T-helper 17 cell (primary cell): ENCODE measurements at regions not wholly inside any gene's neighbourhood (a gene's known extent, or its start where the extent isn't known, plus 50 kb on each side); places are given as distances from the start of the nearest gene placed in this dataset.
A peak's percentile ranks its signal among the peaks of the same experiment; 100 is the strongest.

Experiments used
- ATAC-seq: fragments of 150-1000 bp; cut with Tn5 transposase; 2 replicates; pipeline ENCODE4 v1.10.0; 2021; ENCODE audit warnings: mild to moderate bottlenecking, moderate library complexity
- DNase-seq, 3 donors: peaks; one replicate each; pipeline versions ENCODE4 v3.0.0 to v3.0.0-alpha.2; 2020 to 2021
- H3K9me3 ChIP-seq: one replicate; pipeline ENCODE4 v1.7.0; 2013; ENCODE audit warnings: low read length, mild to moderate bottlenecking; ENCODE audit not compliant: control insufficient read depth, poor library complexity, severe bottlenecking
- H3K27ac Mint-ChIP-seq: one replicate; pipeline ENCODE4 v1.8.0; 2022; ENCODE audit warnings: mild to moderate bottlenecking, moderate library complexity, mixed read lengths
- H3K27me3 Mint-ChIP-seq: one replicate; pipeline ENCODE4 v1.8.0; 2022; ENCODE audit warnings: mixed read lengths
- H3K36me3 Mint-ChIP-seq: one replicate; pipeline ENCODE4 v1.8.0; 2022; ENCODE audit warnings: low read depth, mixed read lengths
- H3K4me1 Mint-ChIP-seq: one replicate; pipeline ENCODE4 v1.8.0; 2022; ENCODE audit warnings: mild to moderate bottlenecking, mixed read lengths
- H3K4me3 Mint-ChIP-seq: one replicate; pipeline ENCODE4 v1.8.0; 2022; ENCODE audit warnings: mild to moderate bottlenecking, moderate library complexity, mixed read lengths

DNA sequence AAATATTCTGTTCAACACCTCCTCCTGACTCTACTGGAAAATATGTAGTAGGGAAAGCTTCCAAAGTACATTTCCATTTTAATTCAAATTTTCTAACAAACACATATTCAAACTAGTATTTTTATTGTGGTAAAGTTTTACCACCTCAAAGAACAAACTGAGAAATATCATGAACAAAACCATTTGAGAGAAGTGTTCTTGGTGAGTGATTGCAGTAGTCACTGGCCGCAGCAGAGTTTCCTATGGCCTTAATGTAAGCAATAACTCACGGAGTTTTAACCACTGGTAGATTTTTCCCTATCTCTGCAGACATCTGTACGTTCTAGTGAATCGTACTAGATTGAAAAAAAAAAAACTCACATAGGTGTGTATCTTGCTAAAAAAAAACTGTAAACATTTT, 487.0 kb upstream of the FZD8 start:
- Mint-ChIP-seq H3K27ac (no peak overlapping the region), H3K4me1 (no peaks in the 10 kb centered on the region), H3K27me3 (no peaks in the 10 kb centered on the region), H3K36me3 (no peaks in the 10 kb centered on the region), H3K4me3 (no peak overlapping the region)
- H3K9me3 ChIP-seq = no peaks in the 10 kb centered on the region
- ATAC-seq (no peak), DNase-seq (no peak)

- no peaks in the 10 kb centered on the region for H3K4me1 Mint-ChIP-seq
- no peak for ATAC-seq
- H3K27ac Mint-ChIP-seq = no peak overlapping the region
- no peak overlapping the region for H3K4me3 Mint-ChIP-seq
- H3K36me3 Mint-ChIP-seq = no peaks in the 10 kb centered on the region
- DNase-seq = no peak
- H3K9me3 ChIP-seq = no peaks in the 10 kb centered on the region
- H3K27me3 Mint-ChIP-seq = no peaks in the 10 kb centered on the region
Observed at GRCh38 chr10:36126076-36126475, 484.0 kb upstream of the FZD8 start.

- H3K4me3 Mint-ChIP-seq = no peak overlapping the region
- DNase-seq (no peak), ATAC-seq (no peak)
- no peak overlapping the region for H3K27ac Mint-ChIP-seq
- no peaks in the 10 kb centered on the region for H3K36me3 Mint-ChIP-seq
- H3K9me3 ChIP-seq = no peaks in the 10 kb centered on the region
- H3K27me3 Mint-ChIP-seq = no peaks in the 10 kb centered on the region
- H3K4me1 Mint-ChIP-seq = no peaks in the 10 kb centered on the region
Observed at GRCh38 chr10:36119455-36119854, 477.4 kb upstream of the FZD8 start.

DNA sequence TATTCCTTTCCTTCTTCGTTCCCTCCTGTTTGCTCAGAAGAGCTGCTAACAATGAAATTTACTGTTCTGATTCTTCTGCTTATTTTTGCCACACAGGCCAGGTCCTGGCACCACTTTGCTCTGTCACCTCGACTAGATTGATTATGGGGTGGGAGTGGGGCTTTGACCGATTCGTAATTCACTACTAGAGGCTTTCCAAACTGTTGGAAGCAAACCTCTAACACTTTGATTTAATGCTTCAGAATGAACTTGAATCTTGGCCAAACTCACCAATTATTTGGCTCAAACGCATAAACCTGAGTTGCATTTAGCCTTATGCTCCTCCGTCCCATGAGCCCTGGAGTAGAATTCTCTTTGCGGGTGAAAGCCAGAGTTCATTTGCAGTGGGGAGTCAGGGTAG, 476.2 kb upstream of the FZD8 start:
- H3K4me1 Mint-ChIP-seq = no peaks in the 10 kb centered on the region
- H3K27me3 Mint-ChIP-seq = no peaks in the 10 kb centered on the region
- no peak for ATAC-seq
- H3K27ac Mint-ChIP-seq = no peak overlapping the region
- DNase-seq = no peak
- no peaks in the 10 kb centered on the region for H3K36me3 Mint-ChIP-seq
- no peak overlapping the region for H3K4me3 Mint-ChIP-seq
- no peaks in the 10 kb centered on the region for H3K9me3 ChIP-seq

DNA sequence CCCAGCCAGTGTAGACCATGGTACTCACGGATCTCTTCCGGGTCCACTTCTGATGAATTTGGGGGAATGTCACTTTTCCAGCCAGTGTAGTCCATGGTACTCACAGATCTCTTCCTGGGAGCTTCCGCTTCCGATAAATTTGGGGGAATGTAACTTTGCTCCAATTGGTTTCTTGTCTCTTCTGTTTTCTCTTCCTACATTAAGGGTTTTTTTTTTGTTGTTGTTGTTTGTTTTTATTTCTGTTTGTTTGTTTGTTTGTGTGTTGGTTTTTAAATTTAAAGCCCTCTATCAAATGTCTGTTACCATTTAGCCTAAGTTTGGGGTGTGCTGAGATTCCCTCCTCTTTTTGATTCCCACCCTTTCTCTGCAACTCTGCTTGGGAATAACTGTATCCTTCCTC, 475.8 kb upstream of the FZD8 start:
- H3K9me3 ChIP-seq = no peaks in the 10 kb centered on the region
- no peak for DNase-seq
- H3K4me1 Mint-ChIP-seq = no peaks in the 10 kb centered on the region
- H3K27me3 Mint-ChIP-seq = no peaks in the 10 kb centered on the region
- H3K27ac Mint-ChIP-seq = no peak overlapping the region
- no peak overlapping the region for H3K4me3 Mint-ChIP-seq
- no peaks in the 10 kb centered on the region for H3K36me3 Mint-ChIP-seq
- no peak for ATAC-seq

DNA sequence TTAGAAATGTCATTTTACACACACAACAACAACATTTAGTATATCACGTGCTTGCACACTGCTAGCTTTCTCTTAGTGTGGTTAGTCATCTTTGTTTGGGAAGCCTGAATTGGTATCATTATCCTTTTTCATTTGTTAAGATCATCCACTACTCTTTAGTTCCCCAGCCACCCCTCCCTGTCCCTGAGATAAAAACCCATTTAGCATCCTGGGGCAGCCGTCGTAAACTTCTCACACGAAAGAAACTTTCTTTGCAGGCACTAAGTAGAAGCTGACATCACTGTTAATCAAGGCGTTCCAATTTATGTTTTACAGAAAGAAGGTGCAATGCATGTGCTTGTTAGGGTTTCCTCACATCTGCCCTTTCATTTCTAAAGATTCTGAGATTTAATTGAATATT, 475.1 kb upstream of the FZD8 start:
- H3K27ac Mint-ChIP-seq = no peak overlapping the region

DNA sequence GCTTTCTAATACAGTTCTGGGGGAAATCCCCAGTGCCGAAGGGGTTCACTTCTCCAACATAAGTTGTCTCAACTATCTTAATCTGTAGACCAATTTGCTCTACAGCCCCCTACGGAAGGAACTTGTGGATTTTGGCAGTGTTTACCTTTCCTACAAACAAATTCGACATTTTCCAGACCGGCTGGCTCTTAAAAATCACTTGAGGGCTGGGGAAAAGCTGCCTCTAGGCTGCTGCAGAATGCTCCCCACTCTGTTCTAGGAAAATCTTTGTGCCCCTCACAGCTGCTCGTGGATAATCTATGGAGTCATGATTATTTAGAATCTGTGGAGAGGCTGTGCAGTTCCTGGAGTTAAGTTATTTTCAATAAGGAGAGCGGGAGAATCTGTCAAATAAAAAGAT, 474.6 kb upstream of the FZD8 start:
- Mint-ChIP-seq H3K4me3 (no peak overlapping the region), H3K27ac (no peak overlapping the region), H3K36me3 (no peaks in the 10 kb centered on the region), H3K27me3 (no peaks in the 10 kb centered on the region), H3K4me1 (no peaks in the 10 kb centered on the region)
- H3K9me3 ChIP-seq = no peaks in the 10 kb centered on the region
- ATAC-seq (no peak), DNase-seq (no peak)

More for the DNA sequence above, 475.1 kb upstream of the FZD8 start:
- ATAC-seq = no peak
- no peak for DNase-seq
- no peaks in the 10 kb centered on the region for H3K9me3 ChIP-seq
- H3K4me3 Mint-ChIP-seq = no peak overlapping the region
- H3K4me1 Mint-ChIP-seq = no peaks in the 10 kb centered on the region
- no peaks in the 10 kb centered on the region for H3K36me3 Mint-ChIP-seq
- H3K27me3 Mint-ChIP-seq = no peaks in the 10 kb centered on the region

DNA sequence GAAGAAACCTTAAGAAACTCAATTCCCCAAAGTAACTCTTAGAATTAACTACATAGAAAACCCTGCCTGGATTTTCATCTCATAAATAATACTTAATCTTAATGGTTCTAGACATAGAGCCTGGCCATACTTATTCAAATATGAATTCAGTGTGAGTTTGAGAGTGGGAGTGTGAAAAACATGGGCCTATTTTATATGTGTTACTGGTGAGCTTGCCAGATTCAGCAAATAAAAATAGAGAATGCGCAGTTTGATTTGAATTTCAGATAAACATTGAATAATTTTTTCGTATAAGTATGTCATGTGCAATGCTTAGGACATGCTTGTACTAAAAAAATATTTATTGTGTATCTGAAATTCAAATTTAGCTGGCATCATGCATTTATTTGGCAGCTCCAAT, 473.9 kb upstream of the FZD8 start:
- H3K9me3 ChIP-seq = no peaks in the 10 kb centered on the region
- Mint-ChIP-seq H3K4me3 (no peak overlapping the region), H3K27me3 (no peaks in the 10 kb centered on the region), H3K36me3 (no peaks in the 10 kb centered on the region), H3K27ac (no peak overlapping the region), H3K4me1 (no peaks in the 10 kb centered on the region)
- ATAC-seq (no peak), DNase-seq (no peak)

DNA sequence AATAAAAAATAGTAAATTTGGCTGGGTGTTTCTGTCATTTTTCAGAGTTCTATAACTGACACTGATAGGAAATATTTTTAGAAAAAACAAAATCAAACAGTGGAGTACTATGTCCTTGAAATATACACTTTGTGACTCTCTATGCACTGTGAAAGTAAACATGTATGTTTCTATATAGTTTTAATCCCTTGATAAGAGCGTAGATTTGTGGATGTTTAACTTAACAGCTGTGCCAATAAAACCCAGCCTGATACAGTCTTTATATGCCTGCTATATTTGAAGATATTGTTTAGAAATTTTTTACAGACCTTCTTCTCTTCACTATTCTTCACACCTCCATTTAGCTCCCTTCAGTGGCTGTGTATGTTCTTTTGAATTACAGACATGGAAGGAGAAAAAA, 473.3 kb upstream of the FZD8 start:
- Mint-ChIP-seq H3K4me3 (no peak overlapping the region), H3K4me1 (no peaks in the 10 kb centered on the region), H3K27ac (no peak overlapping the region), H3K27me3 (no peaks in the 10 kb centered on the region), H3K36me3 (no peaks in the 10 kb centered on the region)
- ATAC-seq = no peak
- no peaks in the 10 kb centered on the region for H3K9me3 ChIP-seq
- DNase-seq = no peak

DNA sequence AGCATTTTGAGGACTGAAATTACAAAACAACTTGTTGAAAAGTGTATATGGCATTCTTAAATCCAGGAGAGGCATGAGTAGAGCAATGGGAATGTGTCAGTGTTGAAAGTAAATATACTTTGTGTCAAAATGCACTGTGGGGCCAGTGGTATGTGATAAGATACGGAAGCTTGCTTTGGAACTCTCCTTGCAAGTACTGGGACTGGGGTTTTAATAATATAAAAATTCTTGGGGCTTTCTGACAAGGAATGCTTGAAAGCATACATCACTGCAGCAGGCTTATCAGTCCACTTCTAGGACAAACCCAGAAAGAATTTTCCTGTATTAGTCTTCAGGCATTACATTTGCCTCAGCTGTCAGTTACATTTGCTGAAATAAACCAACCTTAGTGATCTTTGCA, 472.8 kb upstream of the FZD8 start:
- Mint-ChIP-seq H3K36me3 (no peaks in the 10 kb centered on the region), H3K27me3 (no peaks in the 10 kb centered on the region), H3K4me1 (no peaks in the 10 kb centered on the region), H3K4me3 (no peak overlapping the region), H3K27ac (no peak overlapping the region)
- no peak for DNase-seq
- no peak for ATAC-seq
- no peaks in the 10 kb centered on the region for H3K9me3 ChIP-seq

GRCh38 chr10:36114141-36114540, 472.0 kb upstream of the FZD8 start:
- no peaks in the 10 kb centered on the region for H3K9me3 ChIP-seq
- H3K4me1 Mint-ChIP-seq = no peaks in the 10 kb centered on the region
- H3K27me3 Mint-ChIP-seq = no peaks in the 10 kb centered on the region
- no peak for ATAC-seq
- no peak overlapping the region for H3K4me3 Mint-ChIP-seq
- H3K27ac Mint-ChIP-seq = no peak overlapping the region
- DNase-seq = no peak
- H3K36me3 Mint-ChIP-seq = no peaks in the 10 kb centered on the region

GRCh38 chr10:36111676-36112075, 469.6 kb upstream of the FZD8 start:
- no peaks in the 10 kb centered on the region for H3K9me3 ChIP-seq
- ATAC-seq = no peak
- Mint-ChIP-seq H3K27ac (no peak overlapping the region), H3K27me3 (no peaks in the 10 kb centered on the region), H3K4me3 (peak overlapping the region; percentile 16), H3K36me3 (no peaks in the 10 kb centered on the region), H3K4me1 (no peaks in the 10 kb centered on the region)
- no peak for DNase-seq

GRCh38 chr10:36110097-36110496, 468.0 kb upstream of the FZD8 start:
- no peak for ATAC-seq
- H3K9me3 ChIP-seq = no peaks in the 10 kb centered on the region

GRCh38 chr10:36109399-36110023, 467.4 kb upstream of the FZD8 start:
- H3K27me3 Mint-ChIP-seq = no peaks in the 10 kb centered on the region

More at GRCh38 chr10:36110097-36110496, 468.0 kb upstream of the FZD8 start:
- DNase-seq = no peak
- Mint-ChIP-seq H3K36me3 (no peaks in the 10 kb centered on the region), H3K4me3 (no peak overlapping the region), H3K4me1 (no peaks in the 10 kb centered on the region), H3K27me3 (no peaks in the 10 kb centered on the region), H3K27ac (no peak overlapping the region)

More at GRCh38 chr10:36109399-36110023, 467.4 kb upstream of the FZD8 start:
- Mint-ChIP-seq H3K27ac (no peak overlapping the region), H3K4me3 (no peak overlapping the region), H3K36me3 (no peaks in the 10 kb centered on the region), H3K4me1 (no peaks in the 10 kb centered on the region)
- DNase-seq (no peak), ATAC-seq (no peak)
- H3K9me3 ChIP-seq = no peaks in the 10 kb centered on the region
